Body of pancreas (tissue), 4 donors: ENCODE measurements at regions not wholly inside any gene's neighbourhood (a gene's known extent, or its start where the extent isn't known, plus 50 kb on each side); places are given as distances from the start of the nearest gene placed in this dataset.

Experiments
- POLR2A ChIP-seq, 3 donors: fragments of 450-650 bp; IDR thresholded peaks; one replicate each; pipeline ENCODE4 v1.6.1; 2016; ENCODE audit warnings: antibody characterized with exemption in 3 of 3, mild to moderate bottlenecking in 2 of 3
- TF ChIP-seq, protein P1 (sequence below), 7 experiments: fragments of 450-650 bp in 4 of 7; fragments of 200-600 bp in 3 of 7; sonication (generic) in 3 of 7; IDR thresholded peaks; one replicate each; pipeline ENCODE4 v1.5.1; 2016 to 2019; ENCODE audit warnings: antibody characterized with exemption in 7 of 7

GRCh38 chr4:53764761-53765490 is 173.6 kb upstream of the LNX1 start:
- TF ChIP-seq, protein P1, sequence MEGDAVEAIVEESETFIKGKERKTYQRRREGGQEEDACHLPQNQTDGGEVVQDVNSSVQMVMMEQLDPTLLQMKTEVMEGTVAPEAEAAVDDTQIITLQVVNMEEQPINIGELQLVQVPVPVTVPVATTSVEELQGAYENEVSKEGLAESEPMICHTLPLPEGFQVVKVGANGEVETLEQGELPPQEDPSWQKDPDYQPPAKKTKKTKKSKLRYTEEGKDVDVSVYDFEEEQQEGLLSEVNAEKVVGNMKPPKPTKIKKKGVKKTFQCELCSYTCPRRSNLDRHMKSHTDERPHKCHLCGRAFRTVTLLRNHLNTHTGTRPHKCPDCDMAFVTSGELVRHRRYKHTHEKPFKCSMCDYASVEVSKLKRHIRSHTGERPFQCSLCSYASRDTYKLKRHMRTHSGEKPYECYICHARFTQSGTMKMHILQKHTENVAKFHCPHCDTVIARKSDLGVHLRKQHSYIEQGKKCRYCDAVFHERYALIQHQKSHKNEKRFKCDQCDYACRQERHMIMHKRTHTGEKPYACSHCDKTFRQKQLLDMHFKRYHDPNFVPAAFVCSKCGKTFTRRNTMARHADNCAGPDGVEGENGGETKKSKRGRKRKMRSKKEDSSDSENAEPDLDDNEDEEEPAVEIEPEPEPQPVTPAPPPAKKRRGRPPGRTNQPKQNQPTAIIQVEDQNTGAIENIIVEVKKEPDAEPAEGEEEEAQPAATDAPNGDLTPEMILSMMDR (IDR thresholded peaks at IDR 0.05): no peak
- TF ChIP-seq POLR2A (IDR thresholded peaks at IDR 0.05): no peak
